ENCODE measurements at regions not wholly inside any gene's neighbourhood (a gene's known extent, or its start where the extent isn't known, plus 50 kb on each side); places are given as distances from the start of the nearest gene placed in this dataset.

DNA sequence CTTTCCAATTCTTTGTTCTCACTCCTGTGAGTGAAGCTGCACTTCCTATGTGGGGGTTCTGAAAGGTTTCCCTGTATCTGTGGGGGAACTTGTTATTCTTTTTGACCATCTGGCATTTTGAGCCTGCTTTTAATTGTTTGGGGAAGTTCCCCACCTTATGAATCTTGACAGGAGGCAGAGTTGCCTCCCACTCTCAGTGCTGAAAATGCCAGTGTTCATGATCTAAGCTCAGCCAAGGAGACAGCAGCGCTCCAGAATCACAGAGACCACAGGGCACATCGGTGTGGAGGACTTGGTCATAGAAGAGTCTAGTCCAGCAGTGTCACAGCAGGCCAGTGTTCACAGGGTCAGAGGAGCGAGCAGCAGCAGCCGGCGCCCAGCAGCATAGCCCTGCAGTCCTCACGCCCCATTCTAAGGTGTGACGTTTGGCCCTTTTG lies 63.8 kb upstream of the PRDX6 start (continued):
- peak; percentile 83 for TF ChIP-seq ZNF687 (IDR thresholded peaks at IDR 0.05)

GRCh38 chr1:173414136-173414535 lies 63.0 kb upstream of the PRDX6 start:
- H2AFZ ChIP-seq (ENCODE audit: control insufficient read depth, low read depth, low read length): peak overlapping the region; percentile 21
- TF ChIP-seq NFXL1 (IDR thresholded peaks at IDR 0.05; ENCODE audit: borderline replicate concordance): no peak
- TF ChIP-seq, protein P1, sequence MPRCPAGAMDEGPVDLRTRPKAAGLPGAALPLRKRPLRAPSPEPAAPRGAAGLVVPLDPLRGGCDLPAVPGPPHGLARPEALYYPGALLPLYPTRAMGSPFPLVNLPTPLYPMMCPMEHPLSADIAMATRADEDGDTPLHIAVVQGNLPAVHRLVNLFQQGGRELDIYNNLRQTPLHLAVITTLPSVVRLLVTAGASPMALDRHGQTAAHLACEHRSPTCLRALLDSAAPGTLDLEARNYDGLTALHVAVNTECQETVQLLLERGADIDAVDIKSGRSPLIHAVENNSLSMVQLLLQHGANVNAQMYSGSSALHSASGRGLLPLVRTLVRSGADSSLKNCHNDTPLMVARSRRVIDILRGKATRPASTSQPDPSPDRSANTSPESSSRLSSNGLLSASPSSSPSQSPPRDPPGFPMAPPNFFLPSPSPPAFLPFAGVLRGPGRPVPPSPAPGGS (IDR thresholded peaks at IDR 0.05; ENCODE audit: borderline replicate concordance, insufficient read depth, low read depth, low read length, poor library complexity, severe bottlenecking): no peak
- no peak for TF ChIP-seq IRF4 (IDR thresholded peaks at IDR 0.05; ENCODE audit: low read depth, low read length)
- no peak; the same call in 1 of the 2 replicates for TF ChIP-seq RAD21 (IDR thresholded peaks at IDR 0.05; ENCODE audit: insufficient read depth, low read depth, low read length)
- TF ChIP-seq CEBPB (IDR thresholded peaks at IDR 0.05; ENCODE audit: borderline replicate concordance in 1 of 2, low read depth in 2 of 2, low read length in 2 of 2): no peak
- TF ChIP-seq, protein P2, sequence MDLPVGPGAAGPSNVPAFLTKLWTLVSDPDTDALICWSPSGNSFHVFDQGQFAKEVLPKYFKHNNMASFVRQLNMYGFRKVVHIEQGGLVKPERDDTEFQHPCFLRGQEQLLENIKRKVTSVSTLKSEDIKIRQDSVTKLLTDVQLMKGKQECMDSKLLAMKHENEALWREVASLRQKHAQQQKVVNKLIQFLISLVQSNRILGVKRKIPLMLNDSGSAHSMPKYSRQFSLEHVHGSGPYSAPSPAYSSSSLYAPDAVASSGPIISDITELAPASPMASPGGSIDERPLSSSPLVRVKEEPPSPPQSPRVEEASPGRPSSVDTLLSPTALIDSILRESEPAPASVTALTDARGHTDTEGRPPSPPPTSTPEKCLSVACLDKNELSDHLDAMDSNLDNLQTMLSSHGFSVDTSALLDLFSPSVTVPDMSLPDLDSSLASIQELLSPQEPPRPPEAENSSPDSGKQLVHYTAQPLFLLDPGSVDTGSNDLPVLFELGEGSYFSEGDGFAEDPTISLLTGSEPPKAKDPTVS (IDR thresholded peaks at IDR 0.05; ENCODE audit: low read depth, low read length): no peak
- no peak for TF ChIP-seq NFYA (IDR thresholded peaks at IDR 0.05; ENCODE audit: borderline replicate concordance, low read depth, low read length)
- peak; percentile 93 for TF ChIP-seq ZBED1 (IDR thresholded peaks at IDR 0.05; ENCODE audit: borderline replicate concordance)
- TF ChIP-seq HCFC1 (IDR thresholded peaks at IDR 0.05; ENCODE audit: low read length): no peak
- no peak for TF ChIP-seq PKNOX1 (IDR thresholded peaks at IDR 0.05)
- no peak; the same call in 1 of the 2 replicates for TF ChIP-seq DPF2 (IDR thresholded peaks at IDR 0.05)
- peak; percentile 65; the same call in 1 of the 2 replicates for TF ChIP-seq EED (IDR thresholded peaks at IDR 0.05; ENCODE audit: low read depth)
- no peak for TF ChIP-seq PML (IDR thresholded peaks at IDR 0.05; ENCODE audit: low read length)

More at GRCh38 chr1:173414136-173414535, 63.0 kb upstream of the PRDX6 start:
- DNase-seq (ENCODE audit: low read depth, low spot score) (no peak), FAIRE-seq (peak; percentile 27), ATAC-seq (peak; percentile 48)
- RAD21 ChIA-PET (ENCODE audit: unreplicated experiment): interaction anchor here (1.0 to 7.6 kb wide), 7 partner anchors 16 to 209 kb away, joined by 4 to 105 read pairs (median 10); partner anchors contain the start of gene TNFSF4
- Histone ChIP-seq H3K4me1 (ENCODE audit: control insufficient read depth, insufficient read depth, low read length) (peaks cover 80% of the 10 kb centered on the region), H3K9ac (ENCODE audit: control insufficient read depth, insufficient read depth, low read length) (peak overlapping the region; percentile 77), H3K27ac (ENCODE audit: control insufficient read depth, insufficient read depth) (peak overlapping the region; percentile 99), H3K9me3 (replicated peaks; ENCODE audit: control insufficient read depth, insufficient read depth, low read length) (no peaks in the 10 kb centered on the region; the same call in 2 of the 3 replicates), H4K20me1 (ENCODE audit: control insufficient read depth, insufficient read depth) (no peaks in the 10 kb centered on the region), H3K27me3 (replicated peaks in 1 of 2; ENCODE audit: control insufficient read depth in 2 of 2, insufficient read depth in 2 of 2, low read length in 1 of 2) (no peaks in the 10 kb centered on the region), H3K36me3 (ENCODE audit: control insufficient read depth in 2 of 2, insufficient read depth in 2 of 2, low read length in 1 of 2) (no peaks in the 10 kb centered on the region), H3K79me2 (ENCODE audit: control insufficient read depth, insufficient read depth, low read length) (peaks cover 4% of the 10 kb centered on the region), H3K4me3 (peak overlapping the region; percentile 43; the same call in 1 of the 2 replicates), H3K4me2 (ENCODE audit: control insufficient read depth, insufficient read depth) (peak overlapping the region; percentile 85)
- SMC1A ChIA-PET (ENCODE audit: uncharacterized antibody, unreplicated experiment): interaction anchor here (1.0 to 17.9 kb wide), 15 partner anchors 11 to 594 kb away, joined by 3 to 348 read pairs (median 6); partner anchors contain the start of gene TNFSF4
- BruUV-seq (replicated peaks): no TSS peak
- in situ Hi-C loops (cut with MboI): loop anchor here (5.0 kb wide), 4 partner anchors 82 to 667 kb away; no protein-coding TSS in a partner anchor
- intact Hi-C loops (cut with micrococcal nuclease; ENCODE audit: unreplicated experiment): loop anchor here (1.0 to 2.0 kb wide), 4 partner anchors 116 to 669 kb away; no protein-coding TSS in a partner anchor
- WGBS (ENCODE audit: insufficient coverage, insufficient replicate concordance, low lambda C conversion rate, missing lambda C conversion rate): 10% methylated on average over 3 of the region's 3 CpGs
- CTCF ChIA-PET: interaction anchor here (1.0 to 2.5 kb wide), 7 partner anchors 8 to 211 kb away, joined by 3 to 21 read pairs (median 5); no protein-coding TSS in a partner anchor
- POLR2A ChIA-PET: interaction anchor here (0.6 to 2.2 kb wide), 5 partner anchors 63 to 1518 kb away, joined by 3 to 9 read pairs (median 5); partner anchors contain the start of genes PRDX6 and TNFSF4

Measured in GM12878 (cell line).